NT2/D1 (cell line): ENCODE measurements at regions not wholly inside any gene's neighbourhood (a gene's known extent, or its start where the extent isn't known, plus 50 kb on each side); places are given as distances from the start of the nearest gene placed in this dataset.

Experiments
- DNase-seq: peaks from one replicate; pipeline ENCODE4 v3.0.0-alpha.2; 2011; ENCODE audit warnings: low read depth, low spot score
- H3K27me3 ChIP-seq: 2 replicates; pipeline ENCODE4 v1.6.0; 2011; ENCODE audit warnings: mild to moderate bottlenecking; ENCODE audit not compliant: insufficient read length, insufficient read depth
- H3K36me3 ChIP-seq: 2 replicates; pipeline ENCODE4 v1.6.1; 2011; ENCODE audit warnings: mild to moderate bottlenecking, low read length, mixed read lengths; ENCODE audit not compliant: insufficient read depth, insufficient read length
- H3K4me1 ChIP-seq: 2 replicates; pipeline ENCODE4 v1.5.1; 2011; ENCODE audit not compliant: insufficient read depth, insufficient read length
- H3K4me3 ChIP-seq: 2 replicates; pipeline ENCODE4 v1.5.1; 2011; ENCODE audit warnings: low read depth; ENCODE audit not compliant: insufficient read length
- H3K9ac ChIP-seq: 2 replicates; pipeline ENCODE4 v1.6.0; 2011; ENCODE audit warnings: low read depth; ENCODE audit not compliant: insufficient read length
- H3K9me3 ChIP-seq: 2 replicates; pipeline ENCODE4 v1.5.1; 2011; ENCODE audit warnings: mild to moderate bottlenecking, low read length; ENCODE audit not compliant: insufficient read depth
- SUZ12 ChIP-seq: IDR thresholded peaks from 2 replicates; pipeline ENCODE4 v1.6.1; 2011; ENCODE audit not compliant: insufficient read length, insufficient read depth; ENCODE audit errors: extremely low read depth
- YY1 ChIP-seq: IDR thresholded peaks from 2 replicates; pipeline ENCODE4 v1.6.1; 2011; ENCODE audit not compliant: insufficient read length, insufficient read depth
- ZNF274 ChIP-seq: IDR thresholded peaks from 2 replicates; pipeline ENCODE4 v1.6.1; 2011; ENCODE audit warnings: mild to moderate bottlenecking, low read depth, low read length

GRCh38 chr17:13263746-13264145, 245.9 kb upstream of the ELAC2 start:
- TF ChIP-seq YY1: no peak
- no peaks in the 10 kb centered on the region for H3K4me1 ChIP-seq
- DNase-seq: no peak
- H3K36me3 ChIP-seq: no peaks in the 10 kb centered on the region
- H3K27me3 ChIP-seq: no peaks in the 10 kb centered on the region
- H3K9me3 ChIP-seq: no peaks in the 10 kb centered on the region
- no peak overlapping the region for H3K4me3 ChIP-seq
- no peak overlapping the region for H3K9ac ChIP-seq

GRCh38 chr17:13256545-13256944, 238.7 kb upstream of the ELAC2 start:
- Histone ChIP-seq H3K4me1 (no peaks in the 10 kb centered on the region), H3K9me3 (no peaks in the 10 kb centered on the region), H3K4me3 (no peak overlapping the region), H3K27me3 (no peaks in the 10 kb centered on the region), H3K36me3 (no peaks in the 10 kb centered on the region), H3K9ac (no peak overlapping the region)
- TF ChIP-seq YY1 (no peak), ZNF274 (no peak), SUZ12 (no peak)
- no peak for DNase-seq

- TF ChIP-seq ZNF274 (no peak), SUZ12 (no peak), YY1 (no peak)
- no peak for DNase-seq
- H3K9me3 ChIP-seq: no peaks in the 10 kb centered on the region
- no peak overlapping the region for H3K4me3 ChIP-seq
- H3K36me3 ChIP-seq: no peaks in the 10 kb centered on the region
- H3K27me3 ChIP-seq: no peaks in the 10 kb centered on the region
- H3K4me1 ChIP-seq: no peaks in the 10 kb centered on the region
- H3K9ac ChIP-seq: no peak overlapping the region
These were observed 236.0 kb upstream of the ELAC2 start for GRCh38 chr17:13253733-13254410.

- Histone ChIP-seq H3K9ac (no peak overlapping the region), H3K4me1 (no peaks in the 10 kb centered on the region), H3K36me3 (no peaks in the 10 kb centered on the region), H3K27me3 (no peaks in the 10 kb centered on the region), H3K9me3 (no peaks in the 10 kb centered on the region), H3K4me3 (no peak overlapping the region)
- no peak for DNase-seq
- TF ChIP-seq ZNF274 (no peak), YY1 (no peak), SUZ12 (no peak)
These were observed 226.7 kb upstream of the ELAC2 start for GRCh38 chr17:13244513-13244912.

GRCh38 chr17:13243585-13243984, 225.8 kb upstream of the ELAC2 start:
- TF ChIP-seq ZNF274 (no peak), SUZ12 (no peak), YY1 (no peak)
- Histone ChIP-seq H3K27me3 (no peaks in the 10 kb centered on the region), H3K4me3 (no peak overlapping the region), H3K4me1 (no peaks in the 10 kb centered on the region), H3K9ac (no peak overlapping the region), H3K9me3 (no peaks in the 10 kb centered on the region), H3K36me3 (no peaks in the 10 kb centered on the region)
- no peak for DNase-seq

GRCh38 chr17:13240851-13241250, 223.0 kb upstream of the ELAC2 start:
- no peak overlapping the region for H3K4me3 ChIP-seq
- no peaks in the 10 kb centered on the region for H3K4me1 ChIP-seq
- H3K36me3 ChIP-seq: no peaks in the 10 kb centered on the region
- H3K27me3 ChIP-seq: no peaks in the 10 kb centered on the region
- no peak for TF ChIP-seq SUZ12
- no peak for TF ChIP-seq YY1
- TF ChIP-seq ZNF274: no peak
- DNase-seq: no peak
- H3K9me3 ChIP-seq: no peaks in the 10 kb centered on the region
- no peak overlapping the region for H3K9ac ChIP-seq

GRCh38 chr17:13230350-13231264, 212.8 kb upstream of the ELAC2 start:
- TF ChIP-seq YY1: no peak
- no peak for TF ChIP-seq ZNF274
- TF ChIP-seq SUZ12: no peak
- Histone ChIP-seq H3K9me3 (no peaks in the 10 kb centered on the region), H3K27me3 (no peaks in the 10 kb centered on the region), H3K36me3 (no peaks in the 10 kb centered on the region), H3K4me1 (no peaks in the 10 kb centered on the region), H3K4me3 (no peak overlapping the region), H3K9ac (no peak overlapping the region)
- no peak for DNase-seq
